Activated B cell treated with CpG ODN at 0.5 μM for 24 hours (primary cell): ENCODE measurements at regions not wholly inside any gene's neighbourhood (a gene's known extent, or its start where the extent isn't known, plus 50 kb on each side); places are given as distances from the start of the nearest gene placed in this dataset.

ENCODE experiments used
- ATAC-seq: fragments of 200-7000 bp; cut with Tn5 transposase; one replicate; pipeline ENCODE4 v1.10.0; 2021; ENCODE audit warnings: low read depth, mild to moderate bottlenecking, moderate library complexity
- CTCF ChIA-PET: fragments of 350-600 bp; sonication (Branson Sonifier 250); formaldehyde crosslinking; loops from one replicate; lab custom pipeline; 2021; ENCODE audit warnings: antibody characterized with exemption; lab: Charles Lee
- POLR2A ChIA-PET: fragments of 350-600 bp; sonication (Branson Sonifier 250); formaldehyde crosslinking; loops from one replicate; lab custom pipeline; 2021; ENCODE audit warnings: antibody characterized with exemption; lab: Charles Lee
- DNase-seq: peaks from one replicate; pipeline ENCODE4 v3.0.0; 2022
- H3K27ac Mint-ChIP-seq: one replicate; pipeline ENCODE4 v1.8.0; 2020; ENCODE audit warnings: mixed read lengths
- H3K27me3 Mint-ChIP-seq: one replicate; pipeline ENCODE4 v1.8.0; 2021; ENCODE audit warnings: mixed read lengths
- H3K36me3 Mint-ChIP-seq: one replicate; pipeline ENCODE4 v1.8.0; 2021; ENCODE audit warnings: low read depth, mixed read lengths
- H3K4me1 Mint-ChIP-seq: one replicate; pipeline ENCODE4 v1.8.0; 2021; ENCODE audit warnings: mixed read lengths
- H3K4me3 Mint-ChIP-seq: one replicate; pipeline ENCODE4 v1.8.0; 2020; ENCODE audit warnings: mild to moderate bottlenecking, mixed read lengths
- H3K9me3 Mint-ChIP-seq: one replicate; pipeline ENCODE4 v1.8.0; 2020; ENCODE audit warnings: mixed read lengths
- CTCF ChIP-seq: fragments of 200-600 bp; IDR thresholded peaks from one replicate; pipeline ENCODE4 v1.8.0; 2022; ENCODE audit warnings: antibody characterized with exemption, mild to moderate bottlenecking
- intact Hi-C: fragments of 100-400 bp; cut with micrococcal nuclease; formaldehyde crosslinking; loops from one replicate; pipeline ENCODE4 v1.15.1; 2024

DNA sequence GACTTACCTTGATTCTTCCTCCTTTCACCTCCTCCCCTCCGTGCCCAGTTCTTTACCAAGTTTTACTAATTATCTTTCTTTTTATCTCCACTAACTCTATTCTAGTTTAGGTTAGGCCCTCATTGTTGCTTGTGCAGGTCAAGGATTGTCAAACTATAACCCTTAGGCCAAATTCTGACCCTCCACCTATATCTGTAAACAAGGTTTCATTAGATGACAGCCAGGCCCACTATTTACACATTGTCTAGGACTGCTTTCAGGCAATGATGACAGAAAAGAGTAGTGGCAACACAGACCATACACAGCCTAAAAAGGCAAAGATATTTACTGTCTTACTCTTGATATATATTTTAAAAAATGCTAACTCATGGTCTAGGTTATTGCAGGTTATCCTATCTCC lies 212.0 kb downstream of the RAD51AP2 start:
- no peak overlapping the region for H3K27ac Mint-ChIP-seq
- H3K4me1 Mint-ChIP-seq: peaks cover 2% of the 10 kb centered on the region
- ChIA-PET CTCF (interaction anchor here (1.5 kb wide), 1 partner anchor 531 kb away, joined by 4 read pairs; no protein-coding TSS in a partner anchor), POLR2A (no interaction called here)
- H3K27me3 Mint-ChIP-seq: peaks cover 2% of the 10 kb centered on the region
- ATAC-seq (no peak), DNase-seq (no peak)
- TF ChIP-seq CTCF: no peak
- no peaks in the 10 kb centered on the region for H3K36me3 Mint-ChIP-seq
- no peaks in the 10 kb centered on the region for H3K9me3 Mint-ChIP-seq
- intact Hi-C loops: loop anchor here (5.0 to 10.0 kb wide), 2 partner anchors 424 to 691 kb away; no protein-coding TSS in a partner anchor
- H3K4me3 Mint-ChIP-seq: no peak overlapping the region

GRCh38 chr2:17303521-17303920 lies 214.7 kb downstream of the RAD51AP2 start:
- no peaks in the 10 kb centered on the region for H3K4me1 Mint-ChIP-seq
- H3K9me3 Mint-ChIP-seq: no peaks in the 10 kb centered on the region
- no peaks in the 10 kb centered on the region for H3K36me3 Mint-ChIP-seq
- intact Hi-C loops: loop anchor here (10.0 kb wide), 1 partner anchor 689 kb away; no protein-coding TSS in a partner anchor
- ChIA-PET POLR2A (no interaction called here), CTCF (no interaction called here)
- H3K4me3 Mint-ChIP-seq: no peak overlapping the region
- no peak for TF ChIP-seq CTCF
- ATAC-seq (no peak), DNase-seq (no peak)
- no peak overlapping the region for H3K27ac Mint-ChIP-seq
- peaks cover 2% of the 10 kb centered on the region for H3K27me3 Mint-ChIP-seq

GRCh38 chr2:17303054-17303453 lies 215.2 kb downstream of the RAD51AP2 start:
- POLR2A ChIA-PET: no interaction called here
- Mint-ChIP-seq H3K4me3 (no peak overlapping the region), H3K4me1 (no peaks in the 10 kb centered on the region), H3K9me3 (no peaks in the 10 kb centered on the region), H3K36me3 (no peaks in the 10 kb centered on the region), H3K27ac (no peak overlapping the region), H3K27me3 (peaks cover 2% of the 10 kb centered on the region)
- no peak for TF ChIP-seq CTCF
- CTCF ChIA-PET: no interaction called here
- no peak for DNase-seq
- ATAC-seq: no peak
- intact Hi-C loops: loop anchor here (10.0 kb wide), 1 partner anchor 688 kb away; no protein-coding TSS in a partner anchor

DNA sequence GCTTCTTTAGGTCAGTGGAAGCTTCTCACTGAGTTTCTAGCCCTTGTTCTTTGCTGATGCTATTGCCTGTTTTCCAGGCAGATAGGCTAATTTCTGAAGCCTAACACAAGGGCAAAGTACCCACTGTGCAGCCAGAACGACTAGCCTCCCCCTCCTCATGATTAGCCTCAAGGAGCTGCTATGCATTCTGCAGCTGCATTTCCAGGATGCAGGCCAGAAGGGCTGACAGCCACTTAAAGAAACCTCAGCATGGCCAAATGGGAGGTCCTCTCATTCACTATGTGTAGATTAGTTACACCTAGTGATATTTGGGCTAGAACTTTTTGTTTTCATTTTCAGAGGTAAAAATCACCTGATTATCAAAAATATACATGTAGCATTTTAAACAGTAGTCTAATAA lies 216.0 kb downstream of the RAD51AP2 start:
- Mint-ChIP-seq H3K27ac (no peak overlapping the region), H3K36me3 (no peaks in the 10 kb centered on the region), H3K9me3 (no peaks in the 10 kb centered on the region), H3K4me1 (no peaks in the 10 kb centered on the region), H3K27me3 (peaks cover 2% of the 10 kb centered on the region), H3K4me3 (no peak overlapping the region)
- intact Hi-C loops: loop anchor here (10.0 kb wide), 1 partner anchor 687 kb away; no protein-coding TSS in a partner anchor
- ATAC-seq (no peak), DNase-seq (no peak)
- POLR2A ChIA-PET: no interaction called here
- CTCF ChIA-PET: interaction anchor here (0.6 to 1.3 kb wide), 2 partner anchors 10 to 529 kb away, joined by 3 read pairs; no protein-coding TSS in a partner anchor
- no peak for TF ChIP-seq CTCF

- CTCF ChIA-PET: interaction anchor here (1.3 kb wide), 1 partner anchor 528 kb away, joined by 3 read pairs; no protein-coding TSS in a partner anchor
- no peak overlapping the region for H3K27ac Mint-ChIP-seq
Measured at GRCh38 chr2:17301437-17301836, 216.8 kb downstream of the RAD51AP2 start.

More at GRCh38 chr2:17301437-17301836, 216.8 kb downstream of the RAD51AP2 start:
- Mint-ChIP-seq H3K4me1 (no peaks in the 10 kb centered on the region), H3K9me3 (no peaks in the 10 kb centered on the region), H3K27me3 (peaks cover 2% of the 10 kb centered on the region), H3K4me3 (no peak overlapping the region), H3K36me3 (no peaks in the 10 kb centered on the region)
- intact Hi-C loops: loop anchor here (10.0 kb wide), 1 partner anchor 687 kb away; no protein-coding TSS in a partner anchor
- POLR2A ChIA-PET: no interaction called here
- no peak for TF ChIP-seq CTCF
- no peak for ATAC-seq
- DNase-seq: no peak
